ENCODE measurements at regions not wholly inside any gene's neighbourhood (a gene's known extent, or its start where the extent isn't known, plus 50 kb on each side); places are given as distances from the start of the nearest gene placed in this dataset.

- no peak for TF ChIP-seq CTCF (IDR thresholded peaks at IDR 0.05; ENCODE audit: low read depth, low read length)
These were observed 728.9 kb downstream of the PCDH18 start for GRCh38 chr4:136803433-136803832.

GRCh38 chr4:136800248-136800647 lies 732.0 kb downstream of the PCDH18 start:
- DNase-seq (ENCODE audit: low read depth in 2 of 2), result no peak
- no peak for TF ChIP-seq CTCF (IDR thresholded peaks at IDR 0.05; ENCODE audit: low read depth, low read length)
- no peak overlapping the region for H3K4me3 ChIP-seq (replicated peaks in 1 of 2; ENCODE audit: low read depth in 2 of 2, low read length in 2 of 2)

More at GRCh38 chr4:136803433-136803832, 728.9 kb downstream of the PCDH18 start:
- no peak for DNase-seq (ENCODE audit: low read depth in 2 of 2)
- H3K4me3 ChIP-seq (replicated peaks in 1 of 2; ENCODE audit: low read depth in 2 of 2, low read length in 2 of 2), result no peak overlapping the region

- no peak for TF ChIP-seq CTCF (IDR thresholded peaks at IDR 0.05; ENCODE audit: low read depth, low read length)
- no peak for DNase-seq (ENCODE audit: low read depth in 2 of 2)
- H3K4me3 ChIP-seq (replicated peaks in 1 of 2; ENCODE audit: low read depth in 2 of 2, low read length in 2 of 2), result no peak overlapping the region
These were observed 735.3 kb downstream of the PCDH18 start for GRCh38 chr4:136796953-136797352.

DNA sequence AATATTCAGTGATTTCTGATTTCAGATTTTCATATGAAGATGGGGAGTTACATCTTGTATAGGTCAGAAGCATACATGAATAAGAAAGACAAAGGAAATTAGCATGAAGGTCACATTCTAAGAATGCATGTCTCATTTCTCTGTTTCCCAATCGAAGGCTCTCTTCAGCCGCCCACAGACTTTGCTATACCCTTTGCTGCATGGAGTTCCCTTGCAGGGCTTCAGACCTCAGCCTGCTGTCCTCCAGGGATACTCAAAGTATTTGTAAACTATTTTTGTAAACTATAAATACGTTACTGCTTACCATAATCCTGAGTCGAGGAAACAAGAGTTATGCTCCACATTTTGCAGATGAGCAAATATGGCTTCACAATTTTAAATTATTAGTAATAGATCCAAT lies 738.4 kb downstream of the PCDH18 start:
- no peak for TF ChIP-seq CTCF (IDR thresholded peaks at IDR 0.05; ENCODE audit: low read depth, low read length)

GRCh38 chr4:136784326-136784725 lies 748.0 kb downstream of the PCDH18 start:
- H3K4me3 ChIP-seq (replicated peaks in 1 of 2; ENCODE audit: low read depth in 2 of 2, low read length in 2 of 2), result no peak overlapping the region
- no peak for TF ChIP-seq CTCF (IDR thresholded peaks at IDR 0.05; ENCODE audit: low read depth, low read length)
- no peak for DNase-seq (ENCODE audit: low read depth in 2 of 2)

More for the DNA sequence above, 738.4 kb downstream of the PCDH18 start:
- H3K4me3 ChIP-seq (replicated peaks in 1 of 2; ENCODE audit: low read depth in 2 of 2, low read length in 2 of 2), result no peak overlapping the region
- DNase-seq (ENCODE audit: low read depth in 2 of 2), result peak in 1 of 2 donors; percentile 7

GRCh38 chr4:136769717-136770116 lies 762.6 kb downstream of the PCDH18 start:
- H3K4me3 ChIP-seq (replicated peaks in 1 of 2; ENCODE audit: low read depth in 2 of 2, low read length in 2 of 2), result no peak overlapping the region
- no peak for DNase-seq (ENCODE audit: low read depth in 2 of 2)
- no peak for TF ChIP-seq CTCF (IDR thresholded peaks at IDR 0.05; ENCODE audit: low read depth, low read length)

- no peak for TF ChIP-seq CTCF (IDR thresholded peaks at IDR 0.05; ENCODE audit: low read depth, low read length)
- no peak overlapping the region for H3K4me3 ChIP-seq (replicated peaks in 1 of 2; ENCODE audit: low read depth in 2 of 2, low read length in 2 of 2)
- DNase-seq (ENCODE audit: low read depth in 2 of 2), result peak in 1 of 2 donors; percentile 25
These were observed 763.4 kb downstream of the PCDH18 start for GRCh38 chr4:136768925-136769275.

Measured in cardiac fibroblast (primary cell).